Activated CD8-positive, alpha-beta T cell treated with anti-CD3 and anti-CD28 coated beads, Interleukin-2, amount 10 ng/mL, durations not matched to agents 7 days and 5 days (primary cell): ENCODE measurements at regions not wholly inside any gene's neighbourhood (a gene's known extent, or its start where the extent isn't known, plus 50 kb on each side); places are given as distances from the start of the nearest gene placed in this dataset.

Experiments used
- ATAC-seq: fragments of 150-1000 bp; cut with Tn5 transposase; one replicate; pipeline ENCODE4 v1.10.0; 2021; ENCODE audit warnings: moderate library complexity
- CTCF ChIA-PET: fragments of 350-600 bp; sonication (Branson Sonifier 250); formaldehyde crosslinking; loops from one replicate; lab custom pipeline; 2021; ENCODE audit warnings: antibody characterized with exemption; lab: Charles Lee
- POLR2A ChIA-PET: fragments of 350-600 bp; sonication (Branson Sonifier 250); formaldehyde crosslinking; loops from one replicate; lab custom pipeline; 2021; ENCODE audit warnings: antibody characterized with exemption; lab: Charles Lee
- DNase-seq: peaks from one replicate; pipeline ENCODE4 v3.0.0-alpha.2; 2020
- H3K27ac Mint-ChIP-seq: one replicate; pipeline ENCODE4 v1.8.0; 2021; ENCODE audit warnings: mild to moderate bottlenecking, mixed read lengths
- H3K27me3 Mint-ChIP-seq: one replicate; pipeline ENCODE4 v1.8.0; 2021; ENCODE audit warnings: low read depth, mixed read lengths
- H3K36me3 Mint-ChIP-seq: one replicate; pipeline ENCODE4 v1.8.0; 2021; ENCODE audit warnings: low read depth, mixed read lengths
- H3K4me1 Mint-ChIP-seq: one replicate; pipeline ENCODE4 v1.8.0; 2021; ENCODE audit warnings: low read depth, mixed read lengths
- H3K4me3 Mint-ChIP-seq: one replicate; pipeline ENCODE4 v1.8.0; 2021; ENCODE audit warnings: mild to moderate bottlenecking, mixed read lengths
- H3K9me3 Mint-ChIP-seq: one replicate; pipeline ENCODE4 v1.8.0; 2022; ENCODE audit warnings: mixed read lengths; ENCODE audit not compliant: insufficient read depth

DNA sequence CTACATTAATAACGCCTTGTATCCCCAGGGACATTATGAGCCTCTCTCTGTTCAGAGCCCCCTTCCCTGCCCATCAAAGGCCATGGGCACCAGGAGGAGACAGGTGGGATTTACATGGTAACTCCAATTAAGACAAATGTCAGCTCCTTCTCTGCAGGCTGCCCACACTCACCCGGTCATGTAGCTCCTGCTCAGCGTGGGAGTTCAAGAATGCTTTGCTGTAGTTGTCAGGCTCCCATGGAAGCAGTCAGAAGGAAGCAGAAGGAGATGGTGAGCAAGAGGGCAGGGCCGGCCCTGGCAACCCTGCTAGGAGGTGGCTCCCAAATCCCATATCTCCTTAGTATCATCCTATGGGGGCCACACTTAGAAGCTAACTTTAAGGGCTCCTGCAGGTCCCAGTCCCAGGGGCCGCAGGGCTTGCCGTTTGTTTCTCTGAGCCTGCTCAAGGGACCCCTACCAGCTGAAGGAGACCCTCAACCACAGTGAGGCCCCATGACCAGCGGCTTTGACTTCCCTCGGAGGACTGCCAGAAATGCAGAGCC is 218.4 kb upstream of the TLE3 start:
- Mint-ChIP-seq H3K4me1 (peaks cover 11% of the 10 kb centered on the region), H3K27ac (no peak overlapping the region), H3K9me3 (no peaks in the 10 kb centered on the region)

DNA sequence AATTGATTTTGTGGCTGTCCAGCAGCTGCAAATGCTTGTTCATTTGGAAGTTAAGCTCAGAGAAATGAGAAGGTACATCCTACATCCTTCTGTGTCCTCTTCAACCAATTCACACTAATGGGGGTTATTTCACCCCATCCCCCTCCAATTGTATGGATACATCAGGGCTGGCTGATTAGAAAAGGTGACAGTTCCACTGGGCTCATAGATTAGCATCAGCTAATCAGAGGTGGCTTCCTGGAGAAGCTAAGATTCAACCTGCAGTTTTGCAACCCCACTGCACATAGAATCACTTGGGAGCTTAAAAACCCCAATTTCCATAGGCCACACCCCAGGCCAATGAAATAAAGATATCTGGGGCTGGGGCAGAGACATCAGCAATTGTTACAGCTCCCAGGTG is 217.7 kb upstream of the TLE3 start:
- POLR2A ChIA-PET, result no interaction called here
- ATAC-seq (no peak), DNase-seq (no peak)
- CTCF ChIA-PET, result interaction anchor here (0.9 kb wide), 1 partner anchor 15 kb away, joined by 4 read pairs; no protein-coding TSS in a partner anchor
- H3K36me3 Mint-ChIP-seq, result no peaks in the 10 kb centered on the region
- peaks cover 12% of the 10 kb centered on the region for H3K27me3 Mint-ChIP-seq
- H3K4me3 Mint-ChIP-seq, result no peak overlapping the region
- peaks cover 11% of the 10 kb centered on the region for H3K4me1 Mint-ChIP-seq
- H3K9me3 Mint-ChIP-seq, result no peaks in the 10 kb centered on the region
- no peak overlapping the region for H3K27ac Mint-ChIP-seq

More for the DNA sequence above, 218.4 kb upstream of the TLE3 start:
- no peak for DNase-seq
- CTCF ChIA-PET, result no interaction called here
- H3K4me3 Mint-ChIP-seq, result no peak overlapping the region
- ATAC-seq, result no peak
- H3K36me3 Mint-ChIP-seq, result no peaks in the 10 kb centered on the region
- POLR2A ChIA-PET, result no interaction called here
- H3K27me3 Mint-ChIP-seq, result peaks cover 14% of the 10 kb centered on the region

DNA sequence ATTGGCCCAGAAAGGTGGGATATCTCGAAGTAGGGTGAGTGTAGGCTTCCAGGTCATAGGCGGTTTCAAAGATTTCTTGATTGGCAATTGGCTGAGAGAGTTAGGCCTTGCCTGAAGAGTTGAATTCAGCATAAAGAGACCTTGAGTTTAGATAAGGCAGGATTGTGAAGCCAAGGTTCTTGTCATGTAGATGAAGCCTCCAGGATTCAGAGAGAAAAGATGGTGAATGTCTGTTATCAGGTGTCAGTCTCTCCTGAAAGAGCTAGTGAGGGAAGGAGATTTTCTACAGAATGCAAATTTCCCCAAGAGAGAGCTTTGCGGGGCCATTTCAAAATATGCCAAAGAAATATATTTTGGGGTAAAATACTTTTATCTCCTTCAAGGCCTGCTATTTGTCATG is 217.0 kb upstream of the TLE3 start:
- Mint-ChIP-seq H3K36me3 (no peaks in the 10 kb centered on the region), H3K27ac (no peak overlapping the region), H3K4me3 (no peak overlapping the region), H3K27me3 (peaks cover 12% of the 10 kb centered on the region), H3K4me1 (peaks cover 11% of the 10 kb centered on the region), H3K9me3 (no peaks in the 10 kb centered on the region)
- ATAC-seq (no peak), DNase-seq (no peak)
- ChIA-PET CTCF (no interaction called here), POLR2A (no interaction called here)

DNA sequence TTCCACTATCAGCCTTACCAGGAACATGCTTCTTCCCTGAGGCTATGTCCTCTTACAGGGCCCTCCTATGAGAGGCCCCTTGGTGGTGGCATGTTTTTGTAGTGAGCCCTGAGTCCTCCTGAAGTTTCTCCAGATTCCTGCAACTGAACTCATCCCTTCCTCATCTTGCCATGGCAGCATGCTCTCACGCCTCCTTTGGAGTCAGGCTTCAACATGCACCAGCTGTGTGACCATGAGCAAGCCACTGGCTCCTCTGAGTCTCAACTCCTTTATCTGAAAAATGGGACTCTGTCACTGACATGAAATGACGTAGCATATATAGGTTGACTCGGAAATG is 216.3 kb upstream of the TLE3 start:
- H3K4me1 Mint-ChIP-seq, result peaks cover 11% of the 10 kb centered on the region
- H3K9me3 Mint-ChIP-seq, result no peaks in the 10 kb centered on the region
- ChIA-PET POLR2A (no interaction called here), CTCF (no interaction called here)
- DNase-seq (no peak), ATAC-seq (no peak)
- peaks cover 13% of the 10 kb centered on the region for H3K27me3 Mint-ChIP-seq
- no peak overlapping the region for H3K4me3 Mint-ChIP-seq
- no peak overlapping the region for H3K27ac Mint-ChIP-seq
- H3K36me3 Mint-ChIP-seq, result no peaks in the 10 kb centered on the region

DNA sequence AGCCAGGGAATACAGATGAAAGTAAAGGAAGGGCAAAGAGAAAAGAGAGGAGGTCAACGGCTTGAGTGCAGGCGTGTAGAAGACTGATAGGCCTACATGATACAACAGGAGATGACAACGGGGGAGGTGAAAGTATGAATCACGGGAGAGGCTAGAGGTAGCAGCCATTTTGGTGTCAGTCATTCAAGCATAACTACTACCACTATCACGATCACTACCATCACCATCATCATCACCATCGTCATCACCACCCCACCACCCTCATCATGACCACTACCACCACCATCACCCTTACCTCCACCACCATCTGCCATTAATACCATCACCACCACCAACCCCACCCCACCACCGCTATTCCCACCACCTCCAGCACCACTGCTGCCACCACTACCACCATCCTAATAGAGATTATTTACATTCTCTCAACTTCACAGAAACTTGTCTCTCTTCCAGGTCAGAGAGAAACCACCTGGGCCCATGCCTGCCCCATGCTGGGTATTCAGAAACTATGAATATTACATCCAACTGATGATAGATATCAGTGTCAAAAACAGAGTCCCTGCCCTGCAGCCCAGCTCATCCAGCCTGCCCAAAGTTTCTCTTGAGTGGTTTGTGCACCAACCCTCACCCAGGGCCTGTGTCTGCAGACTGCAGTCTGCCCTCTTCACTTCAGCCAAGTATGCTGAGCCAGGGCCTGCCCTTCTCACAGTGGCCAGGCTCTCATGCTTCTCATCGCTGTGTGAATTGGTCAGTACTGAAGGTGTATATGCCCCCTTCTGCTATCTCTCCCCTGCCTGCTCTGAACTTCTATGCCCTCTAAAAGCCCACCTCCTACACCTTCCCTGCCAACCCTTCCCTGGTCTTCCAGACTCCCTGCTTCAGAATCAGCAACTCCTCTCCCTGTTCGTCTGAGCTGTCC is 215.6 kb upstream of the TLE3 start:
- Mint-ChIP-seq H3K27ac (no peak overlapping the region), H3K4me1 (peaks cover 12% of the 10 kb centered on the region), H3K4me3 (no peak overlapping the region), H3K9me3 (no peaks in the 10 kb centered on the region), H3K36me3 (no peaks in the 10 kb centered on the region), H3K27me3 (peaks cover 13% of the 10 kb centered on the region)
- no peak for DNase-seq
- ATAC-seq, result no peak
- CTCF ChIA-PET, result no interaction called here
- POLR2A ChIA-PET, result no interaction called here

- no peaks in the 10 kb centered on the region for H3K36me3 Mint-ChIP-seq
- H3K27me3 Mint-ChIP-seq, result peaks cover 13% of the 10 kb centered on the region
- no peak overlapping the region for H3K4me3 Mint-ChIP-seq
- H3K27ac Mint-ChIP-seq, result no peak overlapping the region
- POLR2A ChIA-PET, result no interaction called here
- peaks cover 22% of the 10 kb centered on the region for H3K4me1 Mint-ChIP-seq
- ATAC-seq, result no peak
- CTCF ChIA-PET, result no interaction called here
- no peaks in the 10 kb centered on the region for H3K9me3 Mint-ChIP-seq
- DNase-seq, result no peak
Observed at GRCh38 chr15:70311821-70312220, 214.1 kb upstream of the TLE3 start.

GRCh38 chr15:70309716-70310115 is 212.0 kb upstream of the TLE3 start:
- Mint-ChIP-seq H3K27me3 (peaks cover 16% of the 10 kb centered on the region), H3K36me3 (no peaks in the 10 kb centered on the region), H3K9me3 (no peaks in the 10 kb centered on the region), H3K27ac (no peak overlapping the region), H3K4me3 (no peak overlapping the region), H3K4me1 (peaks cover 22% of the 10 kb centered on the region)
- POLR2A ChIA-PET, result no interaction called here
- CTCF ChIA-PET, result no interaction called here
- ATAC-seq (no peak), DNase-seq (no peak)

- Mint-ChIP-seq H3K9me3 (no peaks in the 10 kb centered on the region), H3K4me3 (peak overlapping the region; percentile 1), H3K36me3 (no peaks in the 10 kb centered on the region), H3K27me3 (peaks cover 16% of the 10 kb centered on the region), H3K4me1 (peaks cover 22% of the 10 kb centered on the region), H3K27ac (no peak overlapping the region)
- ATAC-seq (peak; percentile 23), DNase-seq (no peak)
- POLR2A ChIA-PET, result no interaction called here
- CTCF ChIA-PET, result interaction anchor here (0.7 kb wide), 1 partner anchor 10 kb away, joined by 3 read pairs; no protein-coding TSS in a partner anchor
Observed at GRCh38 chr15:70308735-70309434, 211.2 kb upstream of the TLE3 start.

DNA sequence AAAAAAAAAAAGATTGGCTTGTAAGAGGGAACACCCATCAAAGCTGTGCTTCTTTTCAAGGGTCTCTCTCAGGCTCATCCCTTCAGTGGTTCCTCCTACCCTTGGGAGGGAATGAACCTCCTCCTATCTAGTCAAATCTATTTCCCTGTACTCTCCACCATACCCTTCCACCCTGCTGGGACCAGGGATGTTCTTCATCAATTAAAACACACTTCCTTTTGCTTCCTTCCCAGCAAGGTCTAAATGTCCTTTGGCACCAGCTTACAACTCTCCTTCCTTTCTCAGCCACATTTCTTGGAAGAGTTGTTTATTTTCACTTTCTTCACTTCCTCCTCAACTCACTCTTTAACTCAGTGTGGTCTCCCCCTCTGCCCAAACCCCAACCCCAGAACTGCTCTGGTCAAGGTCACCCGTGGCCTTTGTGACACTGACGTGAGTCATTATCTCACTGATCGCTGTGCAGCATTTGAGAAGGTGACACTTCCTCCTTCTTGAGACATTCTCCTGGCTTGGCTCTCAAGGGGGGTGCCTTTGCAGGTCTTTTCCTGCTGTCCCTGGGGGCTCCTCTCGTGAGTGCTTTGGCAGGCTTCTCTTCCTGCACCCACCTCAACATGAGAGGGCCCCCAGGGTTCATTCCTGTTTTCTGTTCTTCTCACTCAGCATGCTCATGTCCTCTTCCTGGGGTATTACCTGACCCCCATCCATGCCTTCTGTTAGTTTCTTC is 210.5 kb upstream of the TLE3 start:
- DNase-seq, result peak; percentile 65
- ChIA-PET POLR2A (no interaction called here), CTCF (interaction anchor here (0.7 to 0.9 kb wide), 2 partner anchors 11 to 169 kb away, joined by 3 read pairs; no protein-coding TSS in a partner anchor)
- H3K27me3 Mint-ChIP-seq, result peaks cover 16% of the 10 kb centered on the region
- peak; percentile 75 for ATAC-seq
- peak overlapping the region; percentile 1 for H3K4me3 Mint-ChIP-seq
- peak overlapping the region; percentile 10 for H3K27ac Mint-ChIP-seq
- peaks cover 22% of the 10 kb centered on the region for H3K4me1 Mint-ChIP-seq
- H3K9me3 Mint-ChIP-seq, result no peaks in the 10 kb centered on the region
- no peaks in the 10 kb centered on the region for H3K36me3 Mint-ChIP-seq

DNA sequence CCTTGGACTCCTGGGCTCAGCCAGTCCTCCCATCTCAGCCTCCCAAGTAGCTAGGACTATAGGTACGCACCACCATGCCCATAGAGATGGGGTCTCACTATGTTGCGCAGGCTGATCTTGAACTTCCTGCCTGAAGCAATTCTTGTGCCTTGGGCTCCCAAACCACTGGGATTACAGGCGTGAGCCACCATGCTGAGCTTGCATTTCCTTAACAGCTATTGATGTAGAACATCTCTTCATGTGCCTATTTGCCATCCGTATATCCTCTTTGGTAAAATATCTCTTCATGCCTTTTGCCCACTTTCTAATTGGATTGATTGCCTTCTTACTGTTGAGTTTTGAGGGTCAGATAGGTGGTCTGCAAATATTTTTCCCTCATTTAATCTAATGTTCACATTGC is 208.9 kb upstream of the TLE3 start:
- Mint-ChIP-seq H3K27me3 (peaks cover 16% of the 10 kb centered on the region), H3K4me3 (no peak overlapping the region), H3K9me3 (no peaks in the 10 kb centered on the region), H3K4me1 (peaks cover 22% of the 10 kb centered on the region), H3K27ac (no peak overlapping the region), H3K36me3 (no peaks in the 10 kb centered on the region)
- DNase-seq (no peak), ATAC-seq (no peak)
- ChIA-PET CTCF (no interaction called here), POLR2A (no interaction called here)

- ChIA-PET CTCF (no interaction called here), POLR2A (no interaction called here)
- H3K27ac Mint-ChIP-seq, result no peak overlapping the region
- no peaks in the 10 kb centered on the region for H3K9me3 Mint-ChIP-seq
- no peaks in the 10 kb centered on the region for H3K36me3 Mint-ChIP-seq
- DNase-seq, result no peak
- H3K4me1 Mint-ChIP-seq, result peaks cover 26% of the 10 kb centered on the region
- no peak for ATAC-seq
- peaks cover 16% of the 10 kb centered on the region for H3K27me3 Mint-ChIP-seq
- H3K4me3 Mint-ChIP-seq, result no peak overlapping the region
Observed at GRCh38 chr15:70306081-70306480, 208.4 kb upstream of the TLE3 start.
